ENCODE measurements at regions not wholly inside any gene's neighbourhood (a gene's known extent, or its start where the extent isn't known, plus 50 kb on each side); places are given as distances from the start of the nearest gene placed in this dataset.

DNA sequence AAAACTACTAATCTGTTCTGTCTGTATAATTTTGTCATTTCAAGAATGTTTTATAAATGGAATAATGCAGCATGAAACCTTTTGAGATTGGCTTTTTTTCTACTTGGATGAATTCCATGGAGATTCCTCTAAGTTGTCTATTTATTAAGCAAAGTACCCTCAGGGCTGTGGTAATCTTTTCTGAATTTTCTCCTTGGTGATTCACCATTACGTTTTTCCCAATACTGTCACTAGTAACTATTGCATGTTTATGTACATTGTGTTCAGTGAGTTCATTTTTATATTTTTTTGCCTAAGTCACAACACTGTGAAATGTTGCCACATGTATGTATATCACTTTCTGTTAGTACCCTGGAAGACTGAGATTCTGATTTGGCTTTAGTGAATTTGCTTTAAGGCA, 177.0 kb upstream of the GRIN3A start:
- TF ChIP-seq, protein P1, sequence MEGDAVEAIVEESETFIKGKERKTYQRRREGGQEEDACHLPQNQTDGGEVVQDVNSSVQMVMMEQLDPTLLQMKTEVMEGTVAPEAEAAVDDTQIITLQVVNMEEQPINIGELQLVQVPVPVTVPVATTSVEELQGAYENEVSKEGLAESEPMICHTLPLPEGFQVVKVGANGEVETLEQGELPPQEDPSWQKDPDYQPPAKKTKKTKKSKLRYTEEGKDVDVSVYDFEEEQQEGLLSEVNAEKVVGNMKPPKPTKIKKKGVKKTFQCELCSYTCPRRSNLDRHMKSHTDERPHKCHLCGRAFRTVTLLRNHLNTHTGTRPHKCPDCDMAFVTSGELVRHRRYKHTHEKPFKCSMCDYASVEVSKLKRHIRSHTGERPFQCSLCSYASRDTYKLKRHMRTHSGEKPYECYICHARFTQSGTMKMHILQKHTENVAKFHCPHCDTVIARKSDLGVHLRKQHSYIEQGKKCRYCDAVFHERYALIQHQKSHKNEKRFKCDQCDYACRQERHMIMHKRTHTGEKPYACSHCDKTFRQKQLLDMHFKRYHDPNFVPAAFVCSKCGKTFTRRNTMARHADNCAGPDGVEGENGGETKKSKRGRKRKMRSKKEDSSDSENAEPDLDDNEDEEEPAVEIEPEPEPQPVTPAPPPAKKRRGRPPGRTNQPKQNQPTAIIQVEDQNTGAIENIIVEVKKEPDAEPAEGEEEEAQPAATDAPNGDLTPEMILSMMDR (IDR thresholded peaks at IDR 0.05) = no peak
- TF ChIP-seq POLR2AphosphoS5 (IDR thresholded peaks at IDR 0.05) (no peak), POLR2A (IDR thresholded peaks at IDR 0.05) (no peak)

All from prostate gland (tissue), 2 donors.